Stromal cell of bone marrow (primary cell): ENCODE measurements at regions not wholly inside any gene's neighbourhood (a gene's known extent, or its start where the extent isn't known, plus 50 kb on each side); places are given as distances from the start of the nearest gene placed in this dataset.
A peak's percentile ranks its signal among the peaks of the same experiment; 100 is the strongest.

Source experiments
- DNase-seq: peaks from one replicate; pipeline ENCODE4 v3.0.0-alpha.2; 2012; ENCODE audit warnings: low read depth

GRCh38 chr1:199109160-199109559, 470.3 kb downstream of the PTPRC start:
- no peak for DNase-seq

- DNase-seq: no peak
Measured at GRCh38 chr1:199112365-199112764, 473.5 kb downstream of the PTPRC start.

DNA sequence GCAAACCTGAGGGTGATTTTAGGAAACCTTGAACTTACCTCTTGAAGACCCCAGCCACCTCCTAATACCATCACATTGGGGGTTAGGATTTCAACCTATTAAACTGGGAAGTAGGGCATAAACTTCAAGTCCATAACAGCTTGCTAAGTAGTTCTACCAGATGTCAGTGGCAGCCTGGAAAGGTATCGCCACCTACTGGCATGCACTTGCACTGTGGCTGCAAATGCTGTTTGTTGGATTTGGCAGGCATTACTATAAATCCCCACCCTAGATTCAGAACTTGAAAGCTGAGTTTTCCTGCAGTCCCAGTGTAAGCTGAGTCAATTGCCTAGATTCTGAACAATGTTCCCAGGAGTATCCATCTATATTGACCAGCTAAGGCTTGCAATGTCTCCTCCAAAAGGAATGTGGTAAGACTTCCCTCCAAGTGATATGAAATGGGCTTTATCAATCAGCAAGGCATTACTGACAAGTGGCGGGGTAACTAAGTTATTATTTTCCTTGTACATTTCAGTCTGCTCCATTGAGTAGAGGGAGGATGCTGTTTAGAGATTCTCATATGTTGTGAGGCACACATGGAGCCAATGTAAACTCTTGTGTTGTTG, 474.5 kb downstream of the PTPRC start:
- DNase-seq: peak; percentile 36

DNA sequence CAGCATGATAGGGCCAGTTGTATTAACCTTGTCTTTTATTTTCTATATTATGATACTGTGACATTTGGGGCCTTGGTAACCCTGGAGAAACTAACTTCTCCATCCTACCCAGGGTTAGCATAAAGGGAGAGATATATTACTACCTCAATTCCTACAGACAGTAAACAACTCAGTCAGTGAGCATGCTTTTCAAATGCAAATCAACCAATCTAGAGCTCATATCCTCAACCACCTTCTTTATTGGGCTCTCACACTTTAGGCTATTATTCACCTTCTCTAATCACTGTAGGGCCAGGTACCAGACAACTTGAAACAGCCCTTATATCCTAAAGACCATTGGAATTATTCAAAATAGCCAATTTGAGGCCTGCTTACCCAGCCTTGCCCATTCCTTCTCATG, 477.6 kb downstream of the PTPRC start:
- no peak for DNase-seq

GRCh38 chr1:199121047-199121446, 482.2 kb downstream of the PTPRC start:
- DNase-seq: no peak

DNA sequence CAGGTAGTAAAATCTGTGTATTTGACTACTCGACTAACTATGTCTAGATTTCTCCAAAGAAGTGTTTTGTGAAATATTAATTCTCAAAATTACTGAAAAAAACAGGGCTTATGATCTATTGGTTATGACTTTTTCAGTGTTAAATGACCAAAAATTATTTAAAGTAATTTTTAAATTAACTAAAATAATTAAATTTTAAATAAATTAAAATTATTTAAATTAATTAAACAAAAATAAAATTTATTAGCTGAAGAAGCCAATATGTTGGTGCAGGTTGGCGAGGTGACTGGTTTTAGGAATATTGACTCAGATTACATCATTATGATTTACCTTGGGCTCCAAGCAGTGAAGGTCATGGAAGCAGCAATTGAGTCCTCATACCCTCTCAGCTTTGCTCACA, 483.2 kb downstream of the PTPRC start:
- no peak for DNase-seq

GRCh38 chr1:199122532-199123311, 483.9 kb downstream of the PTPRC start:
- DNase-seq: no peak

- no peak for DNase-seq
Measured at GRCh38 chr1:199123615-199124014, 484.8 kb downstream of the PTPRC start.

DNA sequence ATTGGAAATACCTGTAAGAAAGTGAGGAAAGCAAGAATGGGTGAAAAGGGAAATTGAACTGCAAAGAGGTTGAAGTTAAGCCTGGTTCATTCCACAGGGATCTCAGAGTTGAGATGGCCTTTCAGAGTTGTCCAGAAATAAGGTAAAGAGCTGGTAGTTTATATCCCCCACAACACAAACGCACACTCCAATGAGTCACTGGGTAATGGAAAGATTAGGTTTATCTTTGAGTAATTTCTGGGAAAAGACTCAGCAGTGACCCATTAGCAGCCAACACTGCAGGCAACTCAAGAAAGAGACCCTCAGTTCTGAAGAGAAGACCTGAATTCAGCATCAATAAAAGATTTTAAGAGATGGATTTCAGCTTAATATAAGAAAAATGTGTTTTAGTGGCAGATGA, 485.5 kb downstream of the PTPRC start:
- DNase-seq: no peak

GRCh38 chr1:199129247-199129646, 490.4 kb downstream of the PTPRC start:
- DNase-seq: no peak

DNA sequence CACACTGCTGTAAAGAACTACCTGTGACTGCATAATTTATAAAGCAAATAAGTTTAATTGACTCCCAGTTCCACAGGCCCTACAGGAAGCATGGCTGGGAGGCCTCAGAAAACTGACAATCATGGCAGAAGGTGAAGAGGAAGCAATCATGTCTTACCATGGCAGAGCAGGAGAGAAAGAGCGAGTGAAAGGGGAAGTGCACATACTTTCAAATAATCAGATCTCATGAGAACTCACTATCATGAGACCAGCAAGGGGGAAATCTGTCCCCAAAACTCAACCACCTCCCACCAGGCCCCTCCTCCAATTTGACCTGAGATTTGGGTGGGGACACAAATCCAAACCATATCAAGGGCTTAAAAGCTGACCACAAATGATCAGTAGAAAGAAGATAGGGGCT, 493.2 kb downstream of the PTPRC start:
- DNase-seq: no peak

DNA sequence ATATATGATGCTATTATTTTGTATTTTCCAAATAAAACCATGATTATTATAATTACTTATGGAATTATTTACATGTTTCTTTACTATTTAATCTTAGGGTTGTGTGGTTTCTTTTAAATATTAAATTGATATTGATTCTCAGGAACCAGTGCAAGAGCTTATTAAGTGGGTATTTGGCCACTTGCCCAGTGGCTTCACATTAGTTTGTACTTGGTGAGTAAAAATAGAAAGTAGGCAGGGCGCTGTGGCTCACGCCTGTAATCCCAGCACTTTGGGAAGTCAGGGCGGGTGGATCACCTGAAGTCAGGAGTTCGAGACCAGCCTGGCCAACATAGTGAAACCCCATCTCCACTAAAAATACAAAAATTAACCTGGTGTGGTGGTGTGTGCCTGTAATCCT, 497.1 kb downstream of the PTPRC start:
- DNase-seq: no peak

DNA sequence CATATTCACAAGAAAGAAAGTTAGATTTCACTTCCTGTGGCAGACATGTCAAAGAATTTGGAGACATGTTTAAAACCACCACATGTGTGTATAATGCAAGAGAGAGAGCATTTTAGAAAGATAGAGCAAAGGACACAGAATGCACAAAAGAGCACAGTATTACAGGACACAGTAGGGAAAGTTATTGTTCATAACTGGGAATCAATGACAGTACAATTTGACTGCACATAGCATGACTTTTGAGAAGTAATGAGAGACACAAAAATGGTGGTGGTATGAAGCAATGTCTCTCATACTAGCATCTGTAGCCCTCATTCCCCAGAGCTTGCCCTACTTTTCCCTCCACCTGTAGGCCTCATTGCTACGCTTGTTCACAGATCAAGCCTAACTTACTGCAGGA, 499.2 kb downstream of the PTPRC start:
- DNase-seq: no peak

DNA sequence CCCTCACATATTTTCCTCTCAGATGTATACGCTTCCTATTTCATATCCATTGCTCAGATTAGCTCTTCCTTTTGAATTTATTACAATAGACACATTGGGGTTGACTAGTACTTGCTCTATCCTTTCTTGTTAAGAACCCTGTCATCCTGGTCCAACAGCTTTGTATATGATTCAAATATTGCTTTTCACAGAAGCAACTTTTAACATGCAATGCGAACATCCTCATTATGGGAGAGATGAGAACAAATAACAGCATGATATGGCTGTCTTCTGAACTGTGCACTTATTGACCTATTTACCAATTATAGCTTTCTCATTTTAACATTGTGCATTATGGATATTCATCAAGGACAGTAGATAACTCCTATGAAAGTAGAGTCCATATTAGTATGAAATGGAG, 510.8 kb downstream of the PTPRC start:
- DNase-seq: no peak

DNA sequence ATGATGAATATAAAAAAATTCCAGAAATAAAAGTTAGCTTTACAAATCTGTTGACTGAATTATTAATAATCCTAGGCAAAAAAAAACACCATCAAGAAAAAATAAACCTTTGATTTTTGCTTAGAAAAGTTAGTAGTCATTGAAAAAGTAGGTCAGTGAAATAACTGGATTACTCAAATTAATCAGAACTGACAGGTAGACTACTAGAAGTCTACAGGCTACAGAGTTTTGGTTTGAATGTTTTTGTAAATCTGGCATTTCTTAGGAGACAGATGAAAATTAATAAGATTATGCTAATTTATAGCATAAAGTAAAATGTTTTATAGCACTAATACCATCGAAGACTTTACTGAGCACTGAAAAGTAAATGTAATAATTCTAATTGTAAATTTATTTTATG, 511.9 kb downstream of the PTPRC start:
- no peak for DNase-seq

DNA sequence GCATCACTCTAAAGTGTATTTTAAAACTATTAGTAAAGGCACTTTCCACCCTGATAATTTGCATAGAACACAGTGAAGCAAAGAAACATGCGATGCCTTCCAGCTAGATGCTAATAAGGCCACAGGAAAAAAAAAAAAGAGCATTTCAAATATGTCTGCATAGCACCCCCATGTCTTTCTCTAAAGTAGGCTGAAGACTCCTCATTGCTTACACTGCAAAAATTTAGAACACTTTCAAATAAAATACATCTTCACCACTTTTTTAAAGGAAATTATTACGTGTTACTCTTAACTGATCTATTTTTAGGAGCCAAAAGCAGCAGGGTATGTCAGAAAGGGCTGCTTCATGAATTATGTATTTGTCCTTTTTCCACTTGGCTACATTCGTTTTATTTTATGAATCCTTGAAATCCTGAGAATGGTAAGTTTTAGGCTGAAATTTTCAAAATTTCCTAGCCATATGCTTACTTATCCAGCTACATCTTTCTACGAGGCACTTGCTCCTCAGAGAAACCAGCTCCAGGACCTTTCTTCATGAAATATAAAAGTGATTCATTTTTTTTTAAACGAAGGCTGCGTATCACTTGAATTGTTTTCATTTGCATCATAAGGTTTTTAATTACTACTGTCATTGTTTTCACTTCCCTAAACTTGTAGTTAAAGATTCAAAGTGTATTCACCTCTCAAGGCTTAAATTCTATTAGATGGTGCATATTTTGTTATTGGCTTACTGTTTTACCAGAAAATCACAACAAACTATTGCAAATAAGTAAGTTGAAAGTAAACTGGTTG, 513.0 kb downstream of the PTPRC start:
- DNase-seq: no peak

GRCh38 chr1:199152676-199153075, 513.8 kb downstream of the PTPRC start:
- no peak for DNase-seq

GRCh38 chr1:199155166-199156019, 516.6 kb downstream of the PTPRC start:
- DNase-seq: no peak

DNA sequence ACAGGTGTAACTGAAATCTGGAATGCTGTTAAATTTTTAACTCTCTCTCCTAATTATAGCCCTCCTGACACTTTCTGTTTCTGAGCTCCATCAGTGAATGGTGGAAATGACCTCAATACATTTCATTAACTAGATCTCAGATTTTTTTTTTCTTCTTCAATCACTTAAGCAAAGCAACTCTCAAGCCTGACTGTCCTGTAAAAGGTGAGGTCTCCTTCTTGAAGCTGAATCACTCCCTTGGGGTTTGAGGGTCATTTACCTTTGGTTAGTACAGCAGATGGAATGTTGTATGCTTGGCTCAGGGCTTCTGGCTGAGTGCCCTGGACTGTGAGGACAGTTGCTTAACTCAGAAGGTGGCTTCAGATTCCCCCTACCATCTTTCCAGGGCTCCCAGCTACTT, 518.7 kb downstream of the PTPRC start:
- DNase-seq: no peak

DNA sequence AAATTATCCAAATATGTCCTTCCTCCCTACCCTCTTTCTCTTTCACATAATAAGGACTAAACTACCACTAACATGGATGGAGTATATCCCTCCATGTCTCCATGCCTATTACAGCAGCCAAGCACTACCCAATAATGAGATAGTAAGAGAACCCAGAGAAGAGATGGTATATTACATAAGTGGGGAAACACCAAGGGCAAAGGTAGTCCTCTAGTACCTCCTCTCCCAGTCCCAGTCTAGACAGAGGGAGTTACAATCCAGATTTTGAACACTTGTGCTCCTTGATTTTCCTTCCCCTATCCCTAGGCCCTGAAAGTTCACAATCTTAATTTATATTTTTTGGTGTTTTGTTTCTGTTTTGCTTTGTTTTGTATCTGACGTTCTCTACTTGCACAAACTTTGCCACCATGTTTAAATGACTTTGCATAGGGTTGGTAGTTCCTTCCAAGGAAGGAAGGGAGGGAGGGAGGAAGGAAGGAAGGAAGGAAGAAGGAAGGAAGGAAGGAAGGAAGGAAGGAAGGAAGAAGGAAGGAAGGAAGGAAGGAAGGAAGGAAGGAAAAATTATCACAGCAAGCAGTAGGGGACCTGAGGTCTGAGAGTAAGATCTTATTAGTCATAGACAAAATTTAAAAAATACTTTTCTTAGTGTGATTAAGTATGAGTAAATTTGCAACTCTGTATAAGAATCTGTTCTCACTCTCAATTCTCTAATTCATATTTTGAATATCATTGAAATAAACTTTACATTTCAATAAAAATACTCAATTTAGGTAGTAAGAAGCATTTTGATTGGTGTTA, 521.9 kb downstream of the PTPRC start:
- no peak for DNase-seq

GRCh38 chr1:199161319-199161680, 522.5 kb downstream of the PTPRC start:
- no peak for DNase-seq
